ENCODE measurements at regions not wholly inside any gene's neighbourhood (a gene's known extent, or its start where the extent isn't known, plus 50 kb on each side); places are given as distances from the start of the nearest gene placed in this dataset.
A peak's percentile ranks its signal among the peaks of the same experiment; 100 is the strongest.

DNA sequence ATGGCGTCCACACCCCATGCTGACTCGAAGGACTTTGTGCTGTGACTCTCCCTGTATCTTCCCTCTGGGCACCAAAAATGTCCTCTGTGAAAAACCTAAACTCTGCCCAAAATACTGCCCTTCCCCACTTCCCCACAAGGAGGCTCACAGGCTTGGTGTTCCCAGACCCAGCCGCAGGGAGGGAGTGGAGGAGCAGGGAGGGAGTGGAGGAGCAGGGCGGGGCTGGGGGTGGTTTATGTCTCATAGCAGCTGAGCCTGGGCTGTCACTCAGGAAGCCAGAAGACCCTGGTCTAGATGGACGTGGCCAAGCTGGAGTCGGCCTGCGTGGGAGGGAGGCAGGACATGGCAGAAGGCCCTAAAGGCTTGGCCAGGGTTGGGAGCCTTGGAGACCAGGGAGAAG, 461.7 kb downstream of the PTPRU start:
- intact Hi-C loops (cut with micrococcal nuclease; ENCODE audit: unreplicated experiment) (no loop called here), in situ Hi-C loops (cut with HindIII; ENCODE audit: extremely low pct_ligation_motif_present, low pct_unique_long_range_greater_than_20kb) (no loop called here)
- peak; percentile 10 for DNase-seq (ENCODE audit: low spot score)
- Histone ChIP-seq H4K20me1 (ENCODE audit: insufficient read depth, low read length) (no peaks in the 10 kb centered on the region), H3K4me1 (ENCODE audit: insufficient read depth, low read length) (no peaks in the 10 kb centered on the region; the same call in 1 of the 2 replicates), H2AFZ (ENCODE audit: low read length) (no peak overlapping the region), H3K4me2 (ENCODE audit: low read depth, low read length) (no peak overlapping the region), H3K9ac (ENCODE audit: insufficient read depth, low read depth, low read length) (no peak overlapping the region), H3K36me3 (replicated peaks in 1 of 2; ENCODE audit: control insufficient read depth in 1 of 2, insufficient read depth in 2 of 2, low read length in 2 of 2) (no peaks in the 10 kb centered on the region), H3K79me2 (ENCODE audit: insufficient read depth, low read length) (no peaks in the 10 kb centered on the region), H3K9me3 (ENCODE audit: low read length) (no peaks in the 10 kb centered on the region), H3K27ac (ENCODE audit: extremely low read length, insufficient read depth, low read length) (no peak overlapping the region), H3K27me3 (ENCODE audit: control insufficient read depth in 1 of 2, insufficient read depth in 2 of 2, low read length in 2 of 2) (peaks cover 1 to 20% of the 10 kb centered on the region in 2 experiments; a peak in 3 of 5 replicates), H3K4me3 (replicated peaks in 1 of 3; ENCODE audit: insufficient read depth in 1 of 3, low read depth in 2 of 3, low read length in 3 of 3) (no peak overlapping the region)
- WGBS (ENCODE audit: low lambda C conversion rate): 2% methylated on average over 5 of the region's 7 CpGs
- no peak for FAIRE-seq
- peak; percentile 24; the same call in 1 of the 2 replicates for TF ChIP-seq SMC3 (IDR thresholded peaks at IDR 0.05; ENCODE audit: low read length)
- TF ChIP-seq, protein P1, sequence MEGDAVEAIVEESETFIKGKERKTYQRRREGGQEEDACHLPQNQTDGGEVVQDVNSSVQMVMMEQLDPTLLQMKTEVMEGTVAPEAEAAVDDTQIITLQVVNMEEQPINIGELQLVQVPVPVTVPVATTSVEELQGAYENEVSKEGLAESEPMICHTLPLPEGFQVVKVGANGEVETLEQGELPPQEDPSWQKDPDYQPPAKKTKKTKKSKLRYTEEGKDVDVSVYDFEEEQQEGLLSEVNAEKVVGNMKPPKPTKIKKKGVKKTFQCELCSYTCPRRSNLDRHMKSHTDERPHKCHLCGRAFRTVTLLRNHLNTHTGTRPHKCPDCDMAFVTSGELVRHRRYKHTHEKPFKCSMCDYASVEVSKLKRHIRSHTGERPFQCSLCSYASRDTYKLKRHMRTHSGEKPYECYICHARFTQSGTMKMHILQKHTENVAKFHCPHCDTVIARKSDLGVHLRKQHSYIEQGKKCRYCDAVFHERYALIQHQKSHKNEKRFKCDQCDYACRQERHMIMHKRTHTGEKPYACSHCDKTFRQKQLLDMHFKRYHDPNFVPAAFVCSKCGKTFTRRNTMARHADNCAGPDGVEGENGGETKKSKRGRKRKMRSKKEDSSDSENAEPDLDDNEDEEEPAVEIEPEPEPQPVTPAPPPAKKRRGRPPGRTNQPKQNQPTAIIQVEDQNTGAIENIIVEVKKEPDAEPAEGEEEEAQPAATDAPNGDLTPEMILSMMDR (CRISPR knock-in tag; IDR thresholded peaks at IDR 0.05): peak; percentile 33; the same call in 1 of the 2 replicates
- TF ChIP-seq ZNF282 (IDR thresholded peaks at IDR 0.05; ENCODE audit: partially characterized antibody): no peak
- no TSS peak for BruUV-seq (replicated peaks)
- CTCF ChIA-PET (ENCODE audit: low intra/inter-chr PET ratio, low total read pairs): no interaction called here
- POLR2A ChIA-PET: no interaction called here
- peak; percentile 84 for ATAC-seq

- intact Hi-C loops (cut with micrococcal nuclease; ENCODE audit: unreplicated experiment): no loop called here
- DNase-seq (ENCODE audit: low spot score): no peak
- H3K36me3 ChIP-seq (replicated peaks in 1 of 2; ENCODE audit: control insufficient read depth in 1 of 2, insufficient read depth in 2 of 2, low read length in 2 of 2): no peaks in the 10 kb centered on the region
- H3K4me2 ChIP-seq (ENCODE audit: low read depth, low read length): no peak overlapping the region
- TF ChIP-seq, protein P2, sequence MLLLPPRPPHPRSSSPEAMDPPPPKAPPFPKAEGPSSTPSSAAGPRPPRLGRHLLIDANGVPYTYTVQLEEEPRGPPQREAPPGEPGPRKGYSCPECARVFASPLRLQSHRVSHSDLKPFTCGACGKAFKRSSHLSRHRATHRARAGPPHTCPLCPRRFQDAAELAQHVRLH (CRISPR knock-in tag; IDR thresholded peaks at IDR 0.05; ENCODE audit: borderline replicate concordance, low read depth): no peak
- TF ChIP-seq RXRA (CRISPR knock-in tag; IDR thresholded peaks at IDR 0.05): no peak
- TF ChIP-seq TFE3 (CRISPR knock-in tag; IDR thresholded peaks at IDR 0.05): no peak
- TF ChIP-seq NR3C1 (CRISPR knock-in tag; IDR thresholded peaks at IDR 0.05): no peak
- no peak for TF ChIP-seq SP1 (IDR thresholded peaks at IDR 0.05)
- TF ChIP-seq SP1 (CRISPR knock-in tag; IDR thresholded peaks at IDR 0.05): no peak
- in situ Hi-C loops (cut with HindIII; ENCODE audit: extremely low pct_ligation_motif_present, low pct_unique_long_range_greater_than_20kb): no loop called here
- CTCF ChIA-PET (ENCODE audit: low intra/inter-chr PET ratio, low total read pairs): no interaction called here
- peaks cover 1 to 20% of the 10 kb centered on the region in 2 experiments; a peak in 3 of 5 replicates for H3K27me3 ChIP-seq (ENCODE audit: control insufficient read depth in 1 of 2, insufficient read depth in 2 of 2, low read length in 2 of 2)
- no peak overlapping the region for H2AFZ ChIP-seq (ENCODE audit: low read length)
- POLR2A ChIA-PET: no interaction called here
- H3K27ac ChIP-seq (ENCODE audit: extremely low read length, insufficient read depth, low read length): no peak overlapping the region
- no peak overlapping the region for H3K9ac ChIP-seq (ENCODE audit: insufficient read depth, low read depth, low read length)
- no TSS peak for BruUV-seq (replicated peaks)
- WGBS (ENCODE audit: low lambda C conversion rate): 22% methylated on average over 10 of the region's 10 CpGs
- H3K9me3 ChIP-seq (ENCODE audit: low read length): no peaks in the 10 kb centered on the region
- no peak for ATAC-seq
- H3K79me2 ChIP-seq (ENCODE audit: insufficient read depth, low read length): no peaks in the 10 kb centered on the region
- H3K4me1 ChIP-seq (ENCODE audit: insufficient read depth, low read length): no peaks in the 10 kb centered on the region; the same call in 1 of the 2 replicates
- no peak for FAIRE-seq
- H4K20me1 ChIP-seq (ENCODE audit: insufficient read depth, low read length): no peaks in the 10 kb centered on the region
- H3K4me3 ChIP-seq (replicated peaks in 1 of 3; ENCODE audit: insufficient read depth in 1 of 3, low read depth in 2 of 3, low read length in 3 of 3): no peak overlapping the region
These were observed 461.1 kb downstream of the PTPRU start for GRCh38 chr1:29697391-29697780.
